Glomerular visceral epithelial cell (primary cell): ENCODE measurements at regions not wholly inside any gene's neighbourhood (a gene's known extent, or its start where the extent isn't known, plus 50 kb on each side); places are given as distances from the start of the nearest gene placed in this dataset.

Source experiments
- DNase-seq: peaks from one replicate; pipeline ENCODE4 v3.0.0-alpha.2; 2016; ENCODE audit errors: extremely low spot score

DNA sequence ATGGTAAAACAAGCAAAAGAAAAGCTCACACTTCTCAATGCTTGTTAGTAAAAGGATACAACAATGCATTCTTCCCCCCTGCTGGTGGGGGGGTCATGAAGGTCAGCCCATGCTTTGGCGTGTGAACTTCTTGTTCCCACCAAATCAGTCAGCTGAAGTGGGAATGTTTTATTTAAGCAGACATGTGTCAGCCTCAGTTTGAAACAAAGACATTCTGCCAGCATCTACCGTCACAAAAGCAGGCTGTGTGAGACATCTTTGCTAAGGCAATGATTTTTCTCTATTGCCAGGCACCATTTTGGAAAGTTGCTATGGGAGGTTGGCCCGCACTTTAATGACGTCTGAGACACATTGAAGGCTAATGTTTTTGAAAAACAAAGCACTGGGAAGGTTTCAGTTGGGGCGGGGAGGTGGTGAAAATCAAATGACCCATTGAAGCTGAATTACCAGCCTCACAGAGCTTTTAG, 206.6 kb downstream of the TLE3 start:
- DNase-seq: no peak

DNA sequence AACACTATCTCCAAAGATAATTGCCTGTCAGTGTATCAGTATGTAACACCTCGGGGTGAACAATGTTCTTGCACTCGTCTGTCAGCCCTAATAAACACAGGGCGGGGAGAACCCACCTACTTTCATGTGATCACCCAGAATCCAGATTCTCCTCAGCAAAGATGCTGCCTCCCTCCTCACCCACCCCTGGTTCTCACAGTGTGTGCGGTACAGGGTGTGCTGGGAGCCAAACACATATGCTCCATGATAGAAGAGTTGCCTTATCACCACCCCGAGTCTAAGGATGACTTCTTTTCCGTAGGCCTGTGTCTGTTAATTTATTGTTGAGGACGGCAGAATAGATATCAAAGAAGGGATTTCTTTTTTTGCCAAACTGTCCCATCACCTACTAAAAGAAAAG, 206.1 kb downstream of the TLE3 start:
- no peak for DNase-seq

DNA sequence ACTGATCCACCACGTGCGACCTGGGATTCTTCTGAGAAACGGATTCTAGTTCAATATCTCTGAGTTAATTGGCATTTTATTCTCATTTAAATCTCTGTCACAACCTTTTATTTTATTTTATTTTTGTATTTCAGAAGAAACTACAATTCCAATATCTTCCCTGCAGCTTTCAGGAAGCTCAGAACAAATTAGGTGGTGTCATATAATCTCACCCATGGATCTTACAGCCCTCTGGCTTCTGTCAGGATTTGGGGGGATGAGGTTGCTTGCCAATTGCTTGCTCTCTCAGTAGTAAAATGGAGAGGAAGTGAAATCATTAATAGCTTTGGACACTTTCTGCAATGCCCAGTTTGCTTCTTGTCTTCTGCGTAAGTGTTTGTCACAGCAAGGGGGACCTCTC, 205.4 kb downstream of the TLE3 start:
- DNase-seq: no peak

DNA sequence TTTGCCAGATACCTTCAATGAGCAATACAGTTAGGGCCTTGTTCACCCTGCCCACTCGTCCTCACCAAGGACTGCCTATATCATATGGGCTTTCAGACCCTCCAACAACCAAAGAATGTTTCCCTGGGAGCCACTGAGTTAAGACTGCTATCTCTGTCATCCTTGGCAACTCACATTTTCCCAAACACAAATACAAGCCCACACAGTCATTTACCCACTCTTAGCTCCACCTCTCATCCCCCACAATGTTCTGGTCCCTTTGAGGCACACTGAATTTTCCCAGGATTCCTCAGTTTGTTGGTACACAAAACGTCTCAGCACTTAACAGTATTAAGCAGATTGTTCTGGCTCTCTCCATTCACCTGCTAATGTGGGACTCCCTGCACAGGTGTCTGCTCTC, 204.6 kb downstream of the TLE3 start:
- DNase-seq: no peak

DNA sequence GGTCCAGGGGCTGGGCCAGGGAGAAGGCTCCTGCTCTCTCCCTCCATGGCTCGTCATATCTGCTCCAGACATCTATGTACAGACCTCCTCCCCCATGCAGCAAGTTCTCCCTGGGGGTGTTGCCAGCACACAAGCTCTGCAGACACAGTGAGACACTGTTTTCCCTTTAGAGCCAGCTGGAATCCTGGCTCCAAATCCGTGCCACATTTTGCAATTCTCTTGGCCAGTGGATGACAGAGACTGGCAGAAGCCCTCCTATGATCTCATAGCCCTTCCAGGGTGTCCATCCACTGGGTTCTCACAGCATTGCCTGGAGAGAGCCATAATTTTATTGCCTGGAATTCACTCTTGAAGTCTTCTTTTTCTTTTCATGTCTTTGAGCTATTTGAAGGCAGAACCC, 203.9 kb downstream of the TLE3 start:
- peak; percentile 60 for DNase-seq

DNA sequence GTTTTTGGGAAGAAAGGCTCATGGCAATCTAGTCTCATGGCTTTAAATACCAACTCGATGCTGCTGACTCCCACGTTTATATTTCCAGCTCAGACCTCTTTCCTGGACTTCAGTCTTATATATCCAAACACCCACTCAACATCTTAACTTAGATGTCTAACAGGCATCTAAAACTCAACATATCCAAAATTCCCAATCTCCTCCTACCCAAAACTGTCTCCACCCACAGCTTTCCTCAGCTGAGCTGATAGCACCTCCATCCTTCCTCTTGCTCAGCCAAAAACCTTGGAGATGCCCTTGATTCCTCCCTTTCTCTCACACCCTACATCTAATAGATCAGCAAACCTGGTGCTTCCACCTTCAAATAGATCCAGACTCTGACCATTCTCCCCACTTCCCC, 202.5 kb downstream of the TLE3 start:
- DNase-seq: no peak

DNA sequence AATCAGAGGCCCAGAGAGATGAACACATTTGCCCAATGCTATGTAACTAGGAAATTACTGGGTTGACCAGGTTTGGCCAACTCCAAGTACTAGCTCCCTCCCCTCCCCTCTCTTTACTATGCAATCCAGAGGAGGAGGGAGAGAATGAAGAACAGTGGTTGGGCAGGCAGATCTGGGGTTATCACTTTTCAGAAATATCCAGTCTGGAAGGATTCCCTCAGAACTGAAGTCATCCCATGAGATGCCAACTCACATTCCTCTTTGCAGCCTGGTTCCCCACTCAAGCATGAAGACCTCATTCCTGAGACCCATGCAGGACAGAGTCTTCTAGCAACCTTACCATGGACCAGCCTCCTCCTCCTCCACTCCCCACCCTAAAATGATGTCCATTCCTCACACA, 201.1 kb downstream of the TLE3 start:
- DNase-seq: peak; percentile 58

DNA sequence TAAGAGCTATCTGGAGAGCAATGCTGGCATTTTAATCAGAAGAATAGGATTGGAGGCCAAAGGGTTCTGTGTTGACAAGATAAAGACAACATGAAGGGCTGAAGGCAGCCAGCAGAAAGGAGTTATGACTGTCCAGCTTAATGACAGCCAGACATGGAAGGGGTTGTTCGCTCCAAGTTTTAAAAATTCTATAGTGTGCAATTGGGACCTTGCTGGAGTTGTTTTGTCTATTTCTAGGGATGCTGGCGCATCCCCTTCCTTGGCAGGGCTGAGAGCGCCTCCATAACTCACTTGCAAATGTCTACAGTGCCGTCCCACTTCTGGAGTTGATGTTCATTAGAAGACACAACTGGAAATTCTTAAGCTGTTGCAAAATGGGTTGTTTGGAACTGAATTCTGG, 200.7 kb downstream of the TLE3 start:
- no peak for DNase-seq

DNA sequence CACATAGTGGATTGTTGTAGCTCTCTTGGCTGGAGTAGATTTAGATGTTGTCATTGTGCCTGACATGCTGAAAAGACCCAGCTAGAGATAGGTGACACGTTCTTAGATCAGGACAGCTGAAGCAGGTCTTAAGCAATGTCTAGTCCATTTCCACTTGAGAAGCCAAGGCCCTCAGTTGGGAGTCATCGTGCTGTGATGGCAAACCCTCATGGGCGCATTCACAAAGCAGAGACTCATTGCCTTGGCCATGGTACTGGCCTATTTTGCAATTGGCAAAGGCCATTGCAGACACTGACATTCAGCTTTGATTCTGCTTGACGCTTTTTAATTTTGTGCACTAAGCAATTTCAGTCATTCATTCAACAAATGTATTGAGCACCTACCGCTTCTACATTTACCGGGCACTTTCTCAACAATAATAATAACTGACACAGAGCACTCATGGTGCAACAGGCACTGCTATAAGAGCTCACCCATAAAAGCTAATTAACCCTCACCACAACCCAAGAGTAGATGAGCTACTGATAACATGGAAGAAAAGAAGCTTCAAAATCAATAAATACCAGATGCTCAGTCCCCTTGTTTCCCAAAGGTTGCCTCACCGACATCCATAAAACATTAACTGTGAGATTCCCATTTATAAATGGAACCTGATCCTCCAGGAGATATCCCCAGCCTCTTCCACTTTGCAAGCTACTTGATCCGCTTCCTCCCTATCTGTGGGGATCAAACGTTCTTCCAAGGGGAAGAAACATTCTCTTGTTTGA, 200.1 kb downstream of the TLE3 start:
- DNase-seq: no peak

DNA sequence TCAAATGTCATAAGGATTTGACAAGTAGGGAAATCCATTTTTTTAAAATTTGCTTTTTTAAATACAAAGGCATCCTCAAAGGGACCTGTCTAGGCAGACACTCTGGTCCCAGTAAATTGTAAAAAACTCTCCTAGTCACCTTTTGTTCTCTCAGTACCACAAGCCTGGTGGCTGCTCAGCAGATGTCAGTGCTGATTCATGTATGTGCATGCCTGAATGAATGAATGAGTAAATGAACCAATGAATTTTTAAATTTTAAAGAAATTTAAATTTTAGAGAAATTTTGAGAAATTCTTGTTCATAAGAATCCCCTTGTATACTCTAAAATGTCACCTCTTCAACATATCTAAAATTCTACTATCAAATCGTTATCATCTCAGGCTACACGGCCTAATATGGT, 199.5 kb downstream of the TLE3 start:
- no peak for DNase-seq

DNA sequence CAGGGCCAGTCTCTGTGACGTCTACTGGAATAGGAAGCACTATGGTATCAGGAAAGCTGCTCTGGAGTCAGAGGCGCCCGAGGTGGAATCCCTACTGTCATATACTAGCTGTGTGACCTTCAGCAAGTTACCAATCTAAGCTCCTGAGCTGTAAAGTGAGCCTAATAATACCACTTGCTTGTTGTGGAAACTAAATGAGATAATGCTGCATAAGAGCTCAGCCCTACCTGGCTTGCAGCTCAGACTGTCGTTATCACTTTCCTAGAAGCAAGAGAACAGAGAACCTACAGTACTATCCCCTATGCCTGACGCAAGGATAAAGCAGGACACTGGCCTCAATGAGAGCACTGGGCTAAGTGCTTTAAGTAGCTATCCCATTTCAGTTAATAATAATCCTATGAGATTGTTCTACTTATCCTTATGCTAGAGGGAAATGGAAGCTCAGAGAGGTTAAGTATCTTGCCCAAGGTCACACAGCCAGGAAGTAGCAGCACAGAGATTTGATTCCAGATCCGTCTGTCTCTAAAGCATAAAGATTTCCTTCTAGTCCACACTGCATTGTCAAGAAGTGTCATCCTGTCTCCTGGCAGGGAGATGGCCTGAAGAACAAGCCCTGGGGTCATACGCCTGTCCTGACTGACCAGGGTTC, 195.2 kb downstream of the TLE3 start:
- no peak for DNase-seq

DNA sequence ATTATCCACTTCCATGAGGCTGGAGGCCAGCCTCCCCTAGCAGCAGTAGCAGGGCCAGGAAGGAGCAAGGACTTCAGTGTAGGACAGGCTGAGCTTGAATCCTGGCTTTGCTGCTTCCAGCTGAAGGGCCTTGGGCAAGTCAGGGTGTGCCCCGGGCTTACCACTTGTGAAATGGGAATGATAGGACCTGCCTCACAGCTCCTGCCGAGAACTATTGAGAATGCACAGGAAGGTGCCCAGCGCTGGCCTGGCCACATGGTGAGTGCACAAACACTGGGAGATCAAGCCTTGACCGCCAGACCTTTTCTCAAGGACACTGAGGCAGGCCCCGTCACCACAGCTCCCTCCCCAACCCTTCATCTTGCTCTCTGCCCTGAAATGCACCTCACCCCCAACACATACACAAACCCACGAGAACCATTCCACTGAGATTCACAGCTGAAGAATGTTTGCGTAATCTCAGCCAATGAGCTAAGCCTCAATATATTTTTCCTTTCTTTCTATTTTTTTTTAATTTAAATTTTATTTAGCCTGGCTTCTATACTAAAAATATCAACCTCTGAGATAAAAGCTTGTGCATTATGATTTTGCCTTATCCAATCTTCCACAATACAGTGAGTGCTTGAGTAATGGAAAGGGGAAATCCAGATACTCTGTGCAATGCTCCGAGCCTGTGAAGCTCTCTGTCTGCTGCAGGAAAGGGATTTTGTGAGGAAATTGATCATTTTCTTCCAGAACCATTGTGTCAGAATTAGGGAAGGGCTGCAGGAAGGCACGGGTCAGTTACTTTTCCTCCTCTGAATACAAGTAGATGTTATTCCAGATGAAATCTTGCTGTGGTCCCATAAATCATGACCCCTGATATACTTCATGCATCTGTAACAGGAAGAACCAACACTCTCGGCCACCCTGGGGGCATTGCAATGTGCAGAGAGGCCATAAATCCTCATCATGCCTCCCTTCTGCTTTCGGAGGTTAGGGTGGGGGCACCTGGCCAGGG, 193.9 kb downstream of the TLE3 start:
- DNase-seq: no peak

DNA sequence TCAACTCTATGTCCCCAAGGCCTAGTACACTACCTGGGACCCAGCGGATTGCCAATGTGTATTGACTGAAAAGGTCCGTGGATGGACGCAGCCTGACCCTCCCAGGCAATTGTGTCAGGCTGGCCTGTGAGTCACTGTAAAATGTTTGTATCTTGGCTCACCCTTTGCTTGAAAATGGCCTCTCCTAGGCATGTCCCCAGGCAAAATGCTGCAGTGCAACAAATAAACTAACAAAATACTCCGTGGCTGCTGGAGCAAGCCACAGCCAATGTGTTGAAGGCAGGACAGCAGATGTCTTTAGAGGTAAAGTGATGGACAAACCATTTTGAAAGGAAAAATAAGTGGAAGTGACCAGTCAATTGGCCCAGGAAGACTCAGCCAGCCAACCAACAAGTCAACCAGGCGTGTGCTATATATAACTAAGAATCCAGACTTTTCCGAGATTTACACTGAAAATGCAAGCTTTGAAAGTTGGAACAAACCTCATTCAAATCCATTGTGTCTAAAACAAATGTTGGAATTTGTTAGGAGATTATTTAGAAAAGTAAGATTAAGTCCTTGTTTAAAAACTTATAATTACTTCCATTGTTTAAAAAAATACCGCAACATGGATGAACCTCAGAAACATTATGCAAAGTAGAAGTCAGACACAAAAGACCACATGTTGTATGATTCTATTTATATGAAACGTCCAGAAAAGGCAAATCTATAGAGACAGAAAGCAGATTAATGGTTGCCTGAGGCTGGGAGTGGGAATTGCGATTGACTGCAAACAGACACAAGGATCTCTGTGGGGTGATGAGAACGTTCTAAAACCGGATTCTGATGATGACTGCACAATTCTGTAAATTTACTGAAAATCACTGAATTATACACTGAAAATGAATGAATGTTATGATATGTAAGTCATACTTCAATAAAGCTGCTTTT, 191.2 kb downstream of the TLE3 start:
- DNase-seq: no peak

DNA sequence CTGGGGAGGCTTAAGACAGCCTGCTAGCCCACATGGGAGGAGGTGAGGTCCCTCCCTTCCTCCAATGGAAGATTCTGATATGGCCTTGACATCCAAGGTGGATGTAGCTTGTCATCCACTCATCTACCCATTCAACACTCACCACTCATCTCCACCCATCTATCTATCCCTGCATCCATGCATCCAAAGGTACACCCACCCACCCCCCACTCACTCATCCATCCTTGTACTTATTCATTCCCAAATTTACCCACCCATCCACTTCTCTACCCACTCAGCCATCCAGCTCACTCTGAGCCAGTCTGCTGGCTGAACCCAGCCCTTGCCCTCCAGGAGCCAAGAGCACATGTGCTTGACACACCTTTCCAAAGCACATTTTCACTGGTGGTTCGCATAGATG, 189.7 kb downstream of the TLE3 start:
- DNase-seq: no peak

DNA sequence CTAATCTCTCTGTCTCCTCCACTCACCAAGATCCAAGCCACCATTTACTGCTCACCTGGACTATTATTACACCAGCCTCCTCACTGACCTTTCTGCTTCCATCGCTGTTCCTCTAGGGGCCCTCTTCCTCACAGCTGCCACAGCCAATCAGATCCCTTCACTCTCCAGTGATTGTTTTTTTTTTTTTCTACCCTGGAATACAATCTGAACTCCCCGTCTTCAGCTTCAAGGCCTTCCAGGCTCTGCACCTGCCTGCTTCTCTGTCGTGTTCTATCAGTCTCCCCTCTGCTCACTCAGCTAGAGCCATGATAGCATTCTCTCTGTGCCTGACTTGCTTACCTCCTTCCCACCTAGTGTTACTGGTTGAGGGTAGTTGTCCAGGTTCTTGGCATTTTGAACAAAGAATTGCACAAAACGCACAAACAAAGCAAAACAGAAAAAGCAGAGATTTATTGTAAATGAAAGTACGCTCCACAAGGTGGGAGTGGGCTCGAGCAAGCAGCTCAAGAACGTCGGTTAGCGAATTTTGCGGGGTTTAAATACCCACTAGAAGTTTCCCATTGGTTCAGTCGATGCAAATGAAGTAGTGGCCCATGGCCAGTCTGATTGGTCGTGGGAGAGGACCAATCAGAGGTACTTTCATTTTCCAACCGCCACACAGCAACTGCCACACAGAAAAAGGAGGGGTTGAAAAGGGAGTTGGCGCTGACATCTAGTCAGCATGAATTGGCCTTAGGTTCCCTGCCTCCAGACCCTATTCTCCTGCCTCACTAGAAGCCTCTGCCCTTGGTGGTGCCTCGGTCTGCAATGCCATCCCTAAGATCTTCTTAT, 188.9 kb downstream of the TLE3 start:
- DNase-seq: no peak

DNA sequence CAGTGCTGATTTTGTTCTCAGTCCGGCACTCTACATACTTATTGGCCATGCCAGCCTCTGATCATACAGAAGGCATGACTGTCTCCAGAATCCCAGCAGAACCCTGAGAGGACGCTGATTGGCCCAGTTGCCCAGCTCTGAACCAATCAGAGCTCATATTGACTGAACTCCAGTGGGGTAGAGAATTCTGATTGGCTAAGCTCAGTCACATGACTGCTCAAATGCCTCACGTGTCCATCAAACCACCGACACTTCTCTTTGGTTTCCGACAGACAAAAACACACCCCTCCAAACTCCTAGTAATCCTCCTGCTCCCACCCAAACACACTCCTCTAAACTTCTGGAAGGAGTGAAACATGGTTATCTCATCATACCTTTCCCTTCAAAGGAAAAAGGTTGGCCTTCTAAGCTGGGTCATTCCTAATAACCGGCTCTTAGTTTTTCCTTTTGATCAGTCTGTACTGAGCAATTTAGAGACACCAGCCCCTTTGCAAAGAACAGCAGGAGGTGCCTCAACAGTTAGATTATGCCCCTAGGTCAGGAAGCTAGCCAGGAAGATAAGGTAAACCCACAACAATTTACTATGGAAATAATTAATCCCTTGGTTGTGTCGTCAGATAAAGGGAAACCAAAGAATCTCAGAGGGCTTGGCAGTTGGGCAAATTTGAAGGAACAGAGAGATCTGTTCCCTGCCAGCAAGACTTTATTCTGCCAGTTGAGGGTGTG, 187.8 kb downstream of the TLE3 start:
- DNase-seq: peak; percentile 4

DNA sequence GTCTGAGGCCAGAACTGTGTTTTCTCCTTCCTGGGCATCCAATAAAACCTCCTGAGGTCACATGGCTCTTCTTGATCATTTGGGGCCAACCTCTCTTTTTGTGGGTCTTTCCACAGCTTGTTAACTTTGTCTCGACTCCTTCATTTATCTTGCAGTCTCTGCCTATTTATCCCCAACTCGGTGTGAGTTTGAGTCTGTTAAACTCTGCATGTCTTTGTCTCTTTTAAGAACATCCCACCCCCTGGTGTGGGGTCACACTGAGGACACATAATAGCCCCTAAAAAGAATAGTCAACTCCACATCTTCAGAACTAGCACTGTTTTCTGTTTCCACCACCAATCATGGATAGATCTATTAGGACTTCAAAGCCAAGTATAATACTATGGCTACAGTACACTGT, 187.2 kb downstream of the TLE3 start:
- DNase-seq: no peak

DNA sequence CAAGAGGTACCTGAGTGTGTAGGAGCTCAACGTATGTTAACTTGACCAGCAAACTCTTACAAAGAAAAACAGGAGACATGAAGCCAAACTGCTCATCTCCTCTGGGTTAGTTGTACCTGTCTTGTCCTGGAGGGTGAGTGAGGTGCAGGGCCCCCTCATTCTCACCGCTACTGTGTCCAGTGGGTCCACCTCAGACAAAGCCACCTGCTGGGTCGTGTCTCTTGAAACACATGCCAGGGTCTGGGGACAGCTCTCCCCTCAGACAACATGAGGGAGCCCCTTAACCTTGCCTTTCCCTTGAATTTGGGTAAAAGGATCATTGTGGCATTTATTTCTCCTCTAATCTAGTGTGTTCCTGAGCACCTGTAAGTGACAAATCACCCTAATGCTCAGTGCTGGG, 185.6 kb downstream of the TLE3 start:
- no peak for DNase-seq

DNA sequence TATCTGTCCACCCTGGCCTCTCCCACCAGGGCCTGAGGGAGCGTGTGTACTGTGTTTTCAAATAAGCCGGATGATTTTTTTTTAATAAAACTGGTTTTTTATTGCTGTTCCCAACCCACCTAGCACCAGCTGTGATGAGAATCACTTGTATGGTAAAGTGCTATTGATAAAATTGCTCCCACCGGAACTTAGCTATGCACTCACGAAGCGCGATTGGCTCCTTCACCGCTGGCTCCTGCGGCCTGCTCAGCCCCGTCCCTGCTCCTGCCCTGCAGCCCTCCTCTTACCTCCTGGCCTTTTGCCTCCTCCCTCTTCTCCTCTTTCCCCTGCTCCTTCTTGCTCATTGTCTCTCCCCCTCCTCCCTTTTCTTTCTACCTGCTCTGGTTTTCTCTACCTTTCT, 183.7 kb downstream of the TLE3 start:
- DNase-seq: no peak

DNA sequence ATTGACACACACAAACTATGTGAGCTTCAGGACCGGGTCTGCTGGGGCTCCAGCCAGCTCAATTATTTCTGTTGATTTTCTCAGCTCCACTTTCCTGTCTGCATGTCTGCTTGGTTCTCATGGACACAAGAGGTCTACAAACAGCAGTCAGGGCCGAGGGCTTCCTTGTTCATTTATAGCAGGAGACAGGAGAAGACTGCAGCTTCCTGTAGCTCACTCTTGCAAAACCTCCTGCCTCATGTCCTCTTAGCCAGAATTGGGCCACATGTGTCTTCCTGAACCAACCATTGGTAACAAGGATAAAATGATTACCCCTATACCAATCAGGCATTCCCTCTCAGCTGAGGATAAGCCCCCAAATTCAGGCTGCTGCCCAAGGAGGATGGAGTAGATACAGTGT, 182.8 kb downstream of the TLE3 start:
- no peak for DNase-seq
